ENCODE measurements at regions not wholly inside any gene's neighbourhood (a gene's known extent, or its start where the extent isn't known, plus 50 kb on each side); places are given as distances from the start of the nearest gene placed in this dataset.

- peaks cover 0 to 6% of the 10 kb centered on the region in 2 donors for H3K4me1 ChIP-seq (replicated peaks in 1 of 2)
- H3K9me3 ChIP-seq (replicated peaks in 1 of 3) = no peaks in the 10 kb centered on the region
- H3K36me3 ChIP-seq (replicated peaks in 1 of 2) = no peaks in the 10 kb centered on the region
- WGBS, 4 donors = 87 to 90% (median 88%) methylated on average over 5 of the region's 5 CpGs
- DNase-seq = no peak
- no peak overlapping the region for H3K4me3 ChIP-seq
- intact Hi-C loops (cut with DNase I) = loop anchor here in 1 of 2 donors (5.0 kb wide), 1 partner anchor 186 kb away; no protein-coding TSS in a partner anchor
- no peak overlapping the region for H3K27ac ChIP-seq
- no peak for TF ChIP-seq POLR2A (IDR thresholded peaks at IDR 0.05)
- no peak for TF ChIP-seq CTCF (IDR thresholded peaks at IDR 0.05)
- no peaks in the 10 kb centered on the region for H3K27me3 ChIP-seq
These were observed 202.2 kb upstream of the KIAA1217 start for GRCh38 chr10:24006741-24007140.

GRCh38 chr10:24007359-24007758 is 201.6 kb upstream of the KIAA1217 start:
- H3K36me3 ChIP-seq (replicated peaks in 1 of 2) = no peaks in the 10 kb centered on the region
- WGBS, 4 donors = 71 to 81% (median 74%) methylated on average over 3 of the region's 3 CpGs
- no peaks in the 10 kb centered on the region for H3K9me3 ChIP-seq (replicated peaks in 1 of 3)
- no peak for DNase-seq
- no peak overlapping the region for H3K27ac ChIP-seq
- peaks cover 0 to 6% of the 10 kb centered on the region in 2 donors for H3K4me1 ChIP-seq (replicated peaks in 1 of 2)
- no peak overlapping the region for H3K4me3 ChIP-seq
- no peaks in the 10 kb centered on the region for H3K27me3 ChIP-seq
- intact Hi-C loops (cut with DNase I) = loop anchor here in 1 of 2 donors (5.0 kb wide), 1 partner anchor 185 kb away; no protein-coding TSS in a partner anchor
- TF ChIP-seq CTCF (IDR thresholded peaks at IDR 0.05) = no peak

DNA sequence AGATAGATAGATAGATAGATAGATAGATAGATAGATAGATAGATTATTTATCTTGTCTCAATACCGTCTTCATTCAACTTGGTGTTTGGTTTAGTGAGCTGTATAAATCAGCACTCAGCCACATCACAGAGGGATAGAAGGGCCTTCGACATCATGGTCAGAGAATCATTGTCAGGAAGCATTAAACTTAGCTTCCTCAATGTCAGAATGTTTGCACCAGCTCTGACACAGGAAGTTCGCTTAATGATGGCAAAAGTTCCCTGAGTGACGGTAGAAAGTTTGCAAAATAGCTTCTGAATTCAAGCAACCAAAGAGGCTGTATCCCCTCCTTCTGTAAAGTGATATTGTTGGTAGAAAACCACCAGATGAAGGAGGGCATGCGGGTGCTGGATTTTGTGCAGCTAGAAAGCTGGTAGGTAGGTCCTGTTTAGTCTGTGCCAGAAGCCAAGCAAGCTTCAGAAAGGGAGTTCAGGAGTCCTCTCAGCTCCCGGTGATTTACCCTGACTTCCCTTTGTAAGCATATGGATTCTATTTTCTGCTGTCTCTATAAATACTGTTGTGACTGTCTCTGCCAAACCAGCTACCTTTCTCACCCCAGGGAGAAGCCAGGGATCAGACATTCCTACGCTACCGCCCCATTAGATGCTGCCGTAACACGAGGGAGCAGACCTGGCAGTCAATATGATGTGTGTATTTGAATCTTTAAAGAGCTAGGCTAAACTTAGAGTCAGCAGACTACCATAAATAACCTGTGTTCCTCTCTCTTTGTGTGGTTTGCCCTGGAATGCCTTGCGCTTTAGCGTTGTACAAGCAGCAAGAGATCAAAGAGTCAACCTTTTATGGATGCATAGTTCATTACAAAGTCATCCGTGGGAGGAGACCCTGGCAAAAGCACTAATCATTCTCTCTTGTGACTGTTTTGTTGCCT is 200.5 kb upstream of the KIAA1217 start:
- Histone ChIP-seq H3K4me1 (replicated peaks in 1 of 2) (peaks cover 0 to 6% of the 10 kb centered on the region in 2 donors), H3K27ac (peak overlapping the region in 1 of 5 donors; percentile 43), H3K4me3 (no peak overlapping the region), H3K36me3 (replicated peaks in 1 of 2) (no peaks in the 10 kb centered on the region), H3K27me3 (no peaks in the 10 kb centered on the region), H3K9me3 (replicated peaks in 1 of 3) (no peaks in the 10 kb centered on the region)
- WGBS, 4 donors = 38 to 46% (median 42%) methylated on average over 13 of the region's 13 CpGs
- DNase-seq = peak in 1 of 7 donors; percentile 14
- intact Hi-C loops (cut with DNase I) = loop anchor here in 1 of 2 donors (5.0 kb wide), 1 partner anchor 184 kb away; no protein-coding TSS in a partner anchor
- TF ChIP-seq POLR2A (IDR thresholded peaks at IDR 0.05) = no peak

DNA sequence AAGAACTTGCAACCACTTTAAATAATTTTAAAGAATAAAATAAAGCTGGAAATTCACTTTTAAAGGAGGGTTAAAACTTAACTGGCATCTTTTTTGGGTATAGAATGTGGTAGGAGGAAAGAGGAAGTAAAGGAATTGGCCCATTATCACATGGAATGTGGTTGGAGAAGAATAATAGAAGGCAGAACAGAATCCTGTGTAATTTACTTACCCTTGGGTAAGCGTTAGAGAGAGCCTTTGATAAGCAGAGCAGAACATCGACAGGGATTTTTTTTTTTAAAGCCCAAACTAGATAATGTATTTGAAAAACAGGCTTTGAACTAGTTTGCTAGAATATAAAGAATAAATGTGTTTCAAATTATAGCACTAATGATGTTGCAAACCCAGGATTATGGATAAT is 199.8 kb upstream of the KIAA1217 start:
- DNase-seq = no peak
- TF ChIP-seq POLR2A (IDR thresholded peaks at IDR 0.05) (no peak), CTCF (IDR thresholded peaks at IDR 0.05) (no peak)
- H3K27me3 ChIP-seq = no peaks in the 10 kb centered on the region
- intact Hi-C loops (cut with DNase I) = loop anchor here in 1 of 2 donors (5.0 kb wide), 1 partner anchor 183 kb away; no protein-coding TSS in a partner anchor
- H3K36me3 ChIP-seq (replicated peaks in 1 of 2) = no peaks in the 10 kb centered on the region
- no peak overlapping the region for H3K4me3 ChIP-seq
- H3K4me1 ChIP-seq (replicated peaks in 1 of 2) = peaks cover 0 to 6% of the 10 kb centered on the region in 2 donors
- no peaks in the 10 kb centered on the region for H3K9me3 ChIP-seq (replicated peaks in 1 of 3)
- H3K27ac ChIP-seq = no peak overlapping the region
- 37 to 55% (median 52%) methylated on average over 2 of the region's 2 CpGs for WGBS, 4 donors
